MM.1S (cell line): ENCODE measurements at regions not wholly inside any gene's neighbourhood (a gene's known extent, or its start where the extent isn't known, plus 50 kb on each side); places are given as distances from the start of the nearest gene placed in this dataset.

Experiments
- DNase-seq: peaks from one replicate; pipeline ENCODE4 v3.0.0-alpha.2; 2015
- H2AFZ ChIP-seq: fragments of 300-600 bp; sonication (generic); 2 replicates; pipeline ENCODE4 v1.6.0; 2016; ENCODE audit warnings: antibody characterized with exemption, low read length
- H3F3A ChIP-seq: fragments of 300-600 bp; sonication (generic); 2 replicates; pipeline ENCODE4 v1.6.1; 2016; ENCODE audit warnings: mild to moderate bottlenecking, antibody characterized with exemption, low read length, moderate library complexity, mixed read lengths; ENCODE audit not compliant: insufficient read depth
- H3K27ac ChIP-seq: fragments of 300-600 bp; sonication (generic); 2 replicates; pipeline ENCODE4 v1.5.1; 2016; ENCODE audit warnings: mild to moderate bottlenecking, low read length
- H3K27me3 ChIP-seq: fragments of 300-600 bp; sonication (generic); replicated peaks from 2 replicates; pipeline ENCODE4 v1.6.0; 2016; ENCODE audit warnings: low read length; ENCODE audit not compliant: insufficient read depth
- H3K36me3 ChIP-seq: fragments of 300-600 bp; sonication (generic); replicated peaks from 2 replicates; pipeline ENCODE4 v1.6.1; 2016; ENCODE audit warnings: mild to moderate bottlenecking, low read length, mixed read lengths; ENCODE audit not compliant: insufficient read depth
- H3K4me1 ChIP-seq: fragments of 300-600 bp; sonication (generic); 2 replicates; pipeline ENCODE4 v1.6.1; 2016; ENCODE audit warnings: low read length, mixed read lengths
- H3K4me2 ChIP-seq: fragments of 300-600 bp; sonication (generic); 2 replicates; pipeline ENCODE4 v1.6.0; 2016; ENCODE audit warnings: low read depth, low read length
- H3K4me3 ChIP-seq: fragments of 300-600 bp; sonication (generic); 2 replicates; pipeline ENCODE4 v1.5.1; 2016; ENCODE audit warnings: low read length, mixed read lengths
- H3K79me2 ChIP-seq: fragments of 300-600 bp; sonication (generic); 2 replicates; pipeline ENCODE4 v1.6.1; 2016; ENCODE audit warnings: mixed run types, low read length, mixed read lengths
- H3K9ac ChIP-seq: fragments of 300-600 bp; sonication (generic); 2 replicates; pipeline ENCODE4 v1.6.1; 2016; ENCODE audit warnings: low read length, mixed read lengths
- H3K9me2 ChIP-seq: fragments of 300-600 bp; sonication (generic); replicated peaks from 2 replicates; pipeline ENCODE4 v1.6.1; 2016; ENCODE audit warnings: mild to moderate bottlenecking, low read length, mixed read lengths; ENCODE audit not compliant: insufficient read depth
- H3K9me3 ChIP-seq: fragments of 300-600 bp; sonication (generic); replicated peaks from 2 replicates; pipeline ENCODE4 v1.6.1; 2016; ENCODE audit warnings: mild to moderate bottlenecking, low read length, mixed read lengths; ENCODE audit not compliant: insufficient read depth
- H4K20me1 ChIP-seq: fragments of 300-600 bp; sonication (generic); 2 replicates; pipeline ENCODE4 v1.6.1; 2016; ENCODE audit warnings: mild to moderate bottlenecking, low read length, moderate library complexity, mixed read lengths; ENCODE audit not compliant: insufficient read depth
- EZH2 ChIP-seq: fragments of 300-600 bp; sonication (generic); optimal IDR thresholded peaks from 2 replicates; pipeline ENCODE3; 2017; ENCODE audit warnings: low read depth, mild to moderate bottlenecking, antibody characterized with exemption, low read length, mixed read lengths
- EZH2phosphoT487 ChIP-seq: fragments of 300-600 bp; sonication (generic); IDR thresholded peaks from 2 replicates; pipeline ENCODE4 v1.6.1; 2018; ENCODE audit warnings: antibody characterized with exemption, low read length
- TF ChIP-seq, protein P1 (sequence below): fragments of 300-600 bp; sonication (generic); IDR thresholded peaks from 2 replicates; pipeline ENCODE4 v1.5.1; 2016; ENCODE audit warnings: antibody characterized with exemption, low read length, mixed read lengths

DNA sequence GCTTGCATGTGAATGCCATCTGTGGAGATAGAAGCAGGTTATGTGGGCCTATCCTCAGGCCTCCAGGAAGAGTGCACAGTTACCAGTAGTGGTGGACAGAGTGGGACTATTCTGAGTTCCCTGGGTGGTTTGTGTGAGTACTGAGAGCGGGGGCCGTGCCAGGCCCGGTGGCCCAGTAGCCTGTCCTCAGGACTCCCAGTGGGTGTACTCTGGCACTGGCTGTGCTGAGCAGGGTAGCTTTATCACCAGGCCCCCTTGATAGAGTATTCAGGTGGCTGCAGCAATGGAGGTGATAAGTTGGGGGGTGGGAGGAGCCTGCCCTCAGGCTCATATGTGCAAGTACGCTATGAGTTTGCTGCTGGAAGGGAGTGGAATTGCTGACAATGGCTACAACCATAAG lies 979.0 kb upstream of the PIK3C3 start:
- Histone ChIP-seq H2AFZ (no peak overlapping the region), H3K9me2 (no peaks in the 10 kb centered on the region), H3K9me3 (no peaks in the 10 kb centered on the region), H3K4me2 (no peak overlapping the region), H3K27me3 (no peaks in the 10 kb centered on the region), H3K4me3 (no peak overlapping the region), H3K79me2 (no peaks in the 10 kb centered on the region), H3K27ac (no peak overlapping the region), H3K9ac (no peak overlapping the region), H3K36me3 (no peaks in the 10 kb centered on the region), H3F3A (no peaks in the 10 kb centered on the region), H3K4me1 (no peaks in the 10 kb centered on the region), H4K20me1 (no peaks in the 10 kb centered on the region)
- DNase-seq, result no peak
- no peak for TF ChIP-seq EZH2

DNA sequence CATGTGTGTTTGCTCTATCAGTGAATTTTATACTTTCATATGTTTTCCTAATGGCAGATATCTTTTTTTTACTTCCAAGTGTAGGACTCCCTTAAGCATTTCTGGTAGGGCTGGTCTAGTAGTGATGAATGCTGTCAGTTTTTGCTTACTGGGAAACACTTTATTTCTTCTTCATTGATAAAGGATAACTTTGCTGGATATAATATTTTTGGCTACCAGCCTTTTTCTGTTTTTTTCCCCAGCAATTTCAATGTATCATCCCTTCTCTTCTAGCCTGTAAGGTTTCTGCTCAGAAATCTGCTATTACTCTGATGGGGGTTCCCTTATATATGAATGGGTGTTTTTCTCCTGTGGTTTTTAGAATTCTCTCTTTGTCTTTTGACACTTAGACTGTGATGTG lies 980.6 kb upstream of the PIK3C3 start:
- no peak overlapping the region for H3K9ac ChIP-seq

DNA sequence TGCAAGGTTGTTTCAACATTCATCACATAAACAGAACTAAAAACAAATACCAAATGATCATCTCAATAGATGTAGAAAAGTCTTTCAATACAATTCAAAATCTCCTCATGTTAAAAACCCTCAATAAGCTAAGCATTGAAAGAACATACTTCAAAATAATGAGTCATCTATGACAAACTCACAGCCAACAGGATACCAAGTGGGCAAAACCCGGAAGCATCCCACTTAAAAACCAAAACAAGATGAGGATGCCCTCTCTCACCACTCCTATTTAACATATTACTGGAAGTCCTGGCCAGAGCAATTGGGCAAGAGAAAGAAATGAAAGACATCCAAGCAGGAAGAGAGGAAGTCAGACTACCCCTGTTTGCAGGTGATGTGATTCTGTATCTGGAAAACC lies 992.2 kb upstream of the PIK3C3 start:
- Histone ChIP-seq H4K20me1 (no peaks in the 10 kb centered on the region), H3K79me2 (no peaks in the 10 kb centered on the region), H3K27ac (no peak overlapping the region), H3K4me1 (no peaks in the 10 kb centered on the region), H3F3A (no peaks in the 10 kb centered on the region), H3K4me3 (no peak overlapping the region), H3K9ac (no peak overlapping the region), H2AFZ (no peak overlapping the region), H3K27me3 (no peaks in the 10 kb centered on the region), H3K9me3 (no peaks in the 10 kb centered on the region), H3K4me2 (no peak overlapping the region), H3K9me2 (no peaks in the 10 kb centered on the region), H3K36me3 (no peaks in the 10 kb centered on the region)
- DNase-seq, result no peak
- TF ChIP-seq EZH2, result no peak

More for the DNA sequence above, 980.6 kb upstream of the PIK3C3 start:
- TF ChIP-seq EZH2 (no peak), EZH2phosphoT487 (no peak)
- TF ChIP-seq, protein P1, sequence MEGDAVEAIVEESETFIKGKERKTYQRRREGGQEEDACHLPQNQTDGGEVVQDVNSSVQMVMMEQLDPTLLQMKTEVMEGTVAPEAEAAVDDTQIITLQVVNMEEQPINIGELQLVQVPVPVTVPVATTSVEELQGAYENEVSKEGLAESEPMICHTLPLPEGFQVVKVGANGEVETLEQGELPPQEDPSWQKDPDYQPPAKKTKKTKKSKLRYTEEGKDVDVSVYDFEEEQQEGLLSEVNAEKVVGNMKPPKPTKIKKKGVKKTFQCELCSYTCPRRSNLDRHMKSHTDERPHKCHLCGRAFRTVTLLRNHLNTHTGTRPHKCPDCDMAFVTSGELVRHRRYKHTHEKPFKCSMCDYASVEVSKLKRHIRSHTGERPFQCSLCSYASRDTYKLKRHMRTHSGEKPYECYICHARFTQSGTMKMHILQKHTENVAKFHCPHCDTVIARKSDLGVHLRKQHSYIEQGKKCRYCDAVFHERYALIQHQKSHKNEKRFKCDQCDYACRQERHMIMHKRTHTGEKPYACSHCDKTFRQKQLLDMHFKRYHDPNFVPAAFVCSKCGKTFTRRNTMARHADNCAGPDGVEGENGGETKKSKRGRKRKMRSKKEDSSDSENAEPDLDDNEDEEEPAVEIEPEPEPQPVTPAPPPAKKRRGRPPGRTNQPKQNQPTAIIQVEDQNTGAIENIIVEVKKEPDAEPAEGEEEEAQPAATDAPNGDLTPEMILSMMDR, result no peak
- Histone ChIP-seq H3K9me2 (no peaks in the 10 kb centered on the region), H3K27me3 (no peaks in the 10 kb centered on the region), H4K20me1 (no peaks in the 10 kb centered on the region), H3K4me2 (no peak overlapping the region), H3K27ac (no peak overlapping the region), H3K36me3 (no peaks in the 10 kb centered on the region), H3K4me1 (no peaks in the 10 kb centered on the region), H3K4me3 (no peak overlapping the region), H3K79me2 (no peaks in the 10 kb centered on the region), H3K9me3 (no peaks in the 10 kb centered on the region), H2AFZ (no peak overlapping the region), H3F3A (no peaks in the 10 kb centered on the region)
- DNase-seq, result no peak

DNA sequence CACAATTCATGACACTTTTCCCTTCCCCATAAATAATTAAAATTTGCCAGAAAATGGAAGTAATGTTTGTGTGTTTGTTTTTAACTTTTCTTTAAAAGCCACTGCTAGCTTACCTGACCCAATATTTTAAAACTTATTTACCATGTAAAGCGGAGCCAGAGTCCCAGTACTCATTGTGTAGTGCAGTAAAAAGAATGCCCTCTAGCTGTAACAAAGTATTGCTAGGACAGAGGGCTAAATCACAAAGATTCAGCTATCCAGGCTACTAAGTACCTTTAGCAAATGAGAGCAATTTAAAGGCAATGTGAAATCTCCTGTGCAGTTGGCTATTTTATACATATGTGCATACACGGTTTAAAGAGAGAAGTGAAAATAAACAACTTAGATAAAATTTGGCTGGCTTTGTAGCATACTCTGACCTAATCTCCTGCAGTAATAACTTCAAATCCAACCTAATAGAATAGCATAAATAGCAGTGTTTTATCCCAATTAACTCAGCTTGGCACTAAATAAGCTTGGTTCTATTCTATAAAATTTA lies 997.4 kb upstream of the PIK3C3 start:
- Histone ChIP-seq H3F3A (no peaks in the 10 kb centered on the region), H3K27ac (no peak overlapping the region), H3K27me3 (no peaks in the 10 kb centered on the region), H3K9me2 (no peaks in the 10 kb centered on the region), H3K36me3 (no peaks in the 10 kb centered on the region), H3K9me3 (no peaks in the 10 kb centered on the region), H3K79me2 (no peaks in the 10 kb centered on the region), H2AFZ (no peak overlapping the region), H3K4me2 (no peak overlapping the region), H4K20me1 (no peaks in the 10 kb centered on the region), H3K4me3 (no peak overlapping the region), H3K9ac (no peak overlapping the region), H3K4me1 (no peaks in the 10 kb centered on the region)
- no peak for DNase-seq
- no peak for TF ChIP-seq EZH2phosphoT487
- TF ChIP-seq, protein P1, result no peak
- no peak for TF ChIP-seq EZH2
